Esophagus muscularis mucosa (tissue), 4 donors: ENCODE measurements at regions not wholly inside any gene's neighbourhood (a gene's known extent, or its start where the extent isn't known, plus 50 kb on each side); places are given as distances from the start of the nearest gene placed in this dataset.

Source experiments
- DNase-seq: peaks from one replicate; pipeline ENCODE4 v3.0.0-alpha.2; 2017; ENCODE audit errors: extremely low spot score
- H3K27ac ChIP-seq, 4 donors: fragments of 200-600 bp; sonication (generic); replicated peaks in 1 of 4; 1 replicate in 3 of 4; 2 replicates in 1 of 4; pipeline ENCODE4 v1.5.1; 2016 to 2019; ENCODE audit warnings: mild to moderate bottlenecking in 1 of 4
- H3K27me3 ChIP-seq, 4 donors: fragments of 200-600 bp; sonication (generic); one replicate each; pipeline versions ENCODE4 v1.5.1 to v1.6.0; 2016 to 2019
- H3K36me3 ChIP-seq, 4 donors: fragments of 200-600 bp; sonication (generic); one replicate each; pipeline ENCODE4 v1.5.1; 2016 to 2019
- H3K4me1 ChIP-seq, 4 donors: fragments of 200-600 bp; sonication (generic); one replicate each; pipeline ENCODE4 v1.5.1; 2016 to 2019
- H3K4me3 ChIP-seq, 4 donors: fragments of 200-600 bp; sonication (generic); 1 replicate in 2 of 4; 2 replicates in 2 of 4; pipeline ENCODE4 v1.5.1; 2016 to 2019; ENCODE audit warnings: mild to moderate bottlenecking in 4 of 4, moderate library complexity in 1 of 4
- H3K9me3 ChIP-seq, 4 donors: fragments of 200-600 bp; sonication (generic); 1 replicate in 3 of 4; 2 replicates in 1 of 4; pipeline ENCODE4 v1.5.1; 2016 to 2019
- EP300 ChIP-seq: sonication (generic); formaldehyde crosslinking; IDR thresholded peaks from one replicate; pipeline ENCODE4 v1.6.1; 2017; ENCODE audit warnings: antibody characterized with exemption
- POLR2A ChIP-seq: fragments of 450-650 bp; IDR thresholded peaks from one replicate; pipeline ENCODE4 v1.6.1; 2017; ENCODE audit warnings: antibody characterized with exemption, moderate library complexity, mild to moderate bottlenecking, low read depth
- POLR2AphosphoS5 ChIP-seq, 2 donors: sonication (generic); formaldehyde crosslinking; IDR thresholded peaks; one replicate each; pipeline ENCODE4 v1.6.1; 2017; ENCODE audit warnings: antibody characterized with exemption in 2 of 2
- WGBS: methylation state at CpG from one replicate; pipeline ENCODE4 v1.1.5; 2018; 5-methylcytosine and 5-hydroxymethylcytosine counted together
- intact Hi-C: fragments of 100-400 bp; cut with DNase I; formaldehyde crosslinking; loops from one replicate; pipeline ENCODE4 v1.15.1; 2023
- TF ChIP-seq, protein P1 (sequence below), 3 experiments: fragments of 200-600 bp in 2 of 3; fragments of 450-650 bp in 1 of 3; sonication (generic) in 2 of 3; IDR thresholded peaks; one replicate each; pipeline ENCODE4 v1.5.1; 2017 to 2019; ENCODE audit warnings: antibody characterized with exemption in 3 of 3, mild to moderate bottlenecking in 2 of 3, moderate library complexity in 1 of 3

DNA sequence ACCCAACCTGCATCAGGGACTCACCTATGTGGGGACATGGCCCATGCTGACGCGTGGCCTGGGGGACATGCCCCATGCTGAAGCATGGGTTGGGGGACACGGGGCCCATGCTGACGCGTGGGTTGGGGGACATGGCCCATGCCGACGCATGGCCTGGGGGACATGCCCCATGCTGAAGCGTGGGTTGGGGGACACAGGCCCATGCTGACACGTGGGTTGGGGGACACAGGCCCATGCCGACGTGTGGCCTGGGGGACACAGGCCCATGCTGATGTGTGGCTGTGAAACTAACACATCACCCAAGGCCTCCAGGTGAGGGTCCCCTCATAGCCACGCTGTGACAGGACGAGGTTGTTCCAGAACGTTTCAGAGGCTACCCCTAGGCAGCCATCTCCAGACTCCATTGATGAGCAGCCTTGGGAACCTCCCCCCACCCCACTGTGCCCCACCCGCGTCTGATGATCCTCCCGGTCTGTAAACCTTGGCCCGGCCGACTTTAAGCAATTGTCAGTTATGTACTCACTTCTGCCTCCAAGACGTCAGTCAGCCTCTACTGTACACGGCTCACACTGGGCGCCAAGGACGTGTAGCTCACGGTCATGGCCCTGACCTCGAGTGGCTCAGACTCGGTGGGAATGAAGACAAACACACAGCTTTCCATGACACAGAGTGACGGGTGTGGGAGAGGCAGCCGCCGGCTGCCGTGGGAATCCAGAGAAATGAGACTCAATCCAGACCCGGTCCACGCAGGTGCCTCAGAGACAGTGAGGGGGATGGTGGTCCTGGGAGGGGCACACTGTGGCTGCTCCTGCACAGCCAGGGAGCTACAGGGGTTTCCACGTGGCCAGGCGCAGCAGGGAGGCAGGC, 50.2 kb upstream of the SLC66A3 start:
- no peak overlapping the region for H3K27ac ChIP-seq
- no peaks in the 10 kb centered on the region for H3K36me3 ChIP-seq
- intact Hi-C loops: no loop called here
- TF ChIP-seq, protein P1, sequence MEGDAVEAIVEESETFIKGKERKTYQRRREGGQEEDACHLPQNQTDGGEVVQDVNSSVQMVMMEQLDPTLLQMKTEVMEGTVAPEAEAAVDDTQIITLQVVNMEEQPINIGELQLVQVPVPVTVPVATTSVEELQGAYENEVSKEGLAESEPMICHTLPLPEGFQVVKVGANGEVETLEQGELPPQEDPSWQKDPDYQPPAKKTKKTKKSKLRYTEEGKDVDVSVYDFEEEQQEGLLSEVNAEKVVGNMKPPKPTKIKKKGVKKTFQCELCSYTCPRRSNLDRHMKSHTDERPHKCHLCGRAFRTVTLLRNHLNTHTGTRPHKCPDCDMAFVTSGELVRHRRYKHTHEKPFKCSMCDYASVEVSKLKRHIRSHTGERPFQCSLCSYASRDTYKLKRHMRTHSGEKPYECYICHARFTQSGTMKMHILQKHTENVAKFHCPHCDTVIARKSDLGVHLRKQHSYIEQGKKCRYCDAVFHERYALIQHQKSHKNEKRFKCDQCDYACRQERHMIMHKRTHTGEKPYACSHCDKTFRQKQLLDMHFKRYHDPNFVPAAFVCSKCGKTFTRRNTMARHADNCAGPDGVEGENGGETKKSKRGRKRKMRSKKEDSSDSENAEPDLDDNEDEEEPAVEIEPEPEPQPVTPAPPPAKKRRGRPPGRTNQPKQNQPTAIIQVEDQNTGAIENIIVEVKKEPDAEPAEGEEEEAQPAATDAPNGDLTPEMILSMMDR (IDR thresholded peaks at IDR 0.05): no peak
- no peak for TF ChIP-seq EP300
- no peak for TF ChIP-seq POLR2A
- no peak for TF ChIP-seq POLR2AphosphoS5 (IDR thresholded peaks at IDR 0.05)
- WGBS: 92% methylated on average over 29 of the region's 34 CpGs
- H3K9me3 ChIP-seq: no peaks in the 10 kb centered on the region
- H3K4me3 ChIP-seq: no peak overlapping the region
- H3K4me1 ChIP-seq: no peaks in the 10 kb centered on the region
- H3K27me3 ChIP-seq: peaks cover 0 to 28% (median 0%) of the 10 kb centered on the region in 4 donors
- DNase-seq: peak; percentile 88
